ENCODE measurements at regions not wholly inside any gene's neighbourhood (a gene's known extent, or its start where the extent isn't known, plus 50 kb on each side); places are given as distances from the start of the nearest gene placed in this dataset.

DNA sequence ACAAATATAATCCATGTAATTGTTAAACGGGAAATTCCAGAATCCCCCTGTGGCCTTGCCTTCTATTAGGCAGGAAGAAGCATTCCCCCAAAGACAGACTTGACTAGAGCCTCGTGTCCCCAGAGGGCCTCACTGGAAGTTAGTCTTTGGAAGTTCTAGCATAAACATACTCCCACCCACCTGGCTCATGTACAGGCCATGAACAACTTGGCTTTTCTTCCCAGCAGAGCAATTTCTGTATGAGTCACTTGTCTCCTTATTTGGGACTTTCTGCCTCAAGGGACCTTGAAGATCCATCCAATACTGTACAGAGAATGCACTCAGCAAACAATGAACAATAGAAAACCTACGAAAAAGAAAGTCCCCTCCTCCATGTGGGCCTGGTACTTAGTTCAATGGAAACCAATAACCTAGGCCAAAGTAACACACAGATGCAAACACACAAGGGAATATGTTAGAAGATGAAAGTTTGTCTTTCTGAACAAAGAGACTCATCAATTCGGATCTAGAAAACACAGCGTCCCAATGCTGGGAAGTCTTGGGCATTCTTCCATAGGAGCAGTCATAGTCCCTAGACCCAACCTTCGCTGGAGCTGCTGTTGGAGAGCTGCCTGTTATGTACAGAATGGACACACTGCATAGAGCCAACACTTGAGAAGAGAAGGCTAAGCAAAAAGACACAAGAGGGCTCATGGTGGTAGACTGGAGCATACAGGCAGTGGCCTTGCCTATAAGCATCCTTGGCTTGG, 303.5 kb downstream of the HRH4 start:
- TF ChIP-seq, protein P1, sequence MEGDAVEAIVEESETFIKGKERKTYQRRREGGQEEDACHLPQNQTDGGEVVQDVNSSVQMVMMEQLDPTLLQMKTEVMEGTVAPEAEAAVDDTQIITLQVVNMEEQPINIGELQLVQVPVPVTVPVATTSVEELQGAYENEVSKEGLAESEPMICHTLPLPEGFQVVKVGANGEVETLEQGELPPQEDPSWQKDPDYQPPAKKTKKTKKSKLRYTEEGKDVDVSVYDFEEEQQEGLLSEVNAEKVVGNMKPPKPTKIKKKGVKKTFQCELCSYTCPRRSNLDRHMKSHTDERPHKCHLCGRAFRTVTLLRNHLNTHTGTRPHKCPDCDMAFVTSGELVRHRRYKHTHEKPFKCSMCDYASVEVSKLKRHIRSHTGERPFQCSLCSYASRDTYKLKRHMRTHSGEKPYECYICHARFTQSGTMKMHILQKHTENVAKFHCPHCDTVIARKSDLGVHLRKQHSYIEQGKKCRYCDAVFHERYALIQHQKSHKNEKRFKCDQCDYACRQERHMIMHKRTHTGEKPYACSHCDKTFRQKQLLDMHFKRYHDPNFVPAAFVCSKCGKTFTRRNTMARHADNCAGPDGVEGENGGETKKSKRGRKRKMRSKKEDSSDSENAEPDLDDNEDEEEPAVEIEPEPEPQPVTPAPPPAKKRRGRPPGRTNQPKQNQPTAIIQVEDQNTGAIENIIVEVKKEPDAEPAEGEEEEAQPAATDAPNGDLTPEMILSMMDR (IDR thresholded peaks at IDR 0.05) = no peak
- TF ChIP-seq POLR2A (IDR thresholded peaks at IDR 0.05) = no peak
